ENCODE measurements at regions not wholly inside any gene's neighbourhood (a gene's known extent, or its start where the extent isn't known, plus 50 kb on each side); places are given as distances from the start of the nearest gene placed in this dataset.

GRCh38 chr17:14458724-14459123 is 157.8 kb downstream of the HS3ST3B1 start:
- Histone ChIP-seq H3K9me3 (no peaks in the 10 kb centered on the region), H3K4me1 (no peaks in the 10 kb centered on the region), H3K4me3 (no peak overlapping the region), H3K36me3 (no peaks in the 10 kb centered on the region), H3K27me3 (no peaks in the 10 kb centered on the region), H3K27ac (no peak overlapping the region)
- ATAC-seq: no peak
- no peak for TF ChIP-seq POLR2AphosphoS5 (IDR thresholded peaks at IDR 0.05)
- no peak for TF ChIP-seq CTCF (IDR thresholded peaks at IDR 0.05)
- TF ChIP-seq EP300 (IDR thresholded peaks at IDR 0.05): no peak
- no peak for TF ChIP-seq POLR2A (IDR thresholded peaks at IDR 0.05)
- whole genome bisulfite sequencing, 2 donors (ENCODE audit: low coverage in 1 of 2): 39 to 53% methylated on average over 3 of the region's 3 CpGs

GRCh38 chr17:14454746-14455145 is 153.9 kb downstream of the HS3ST3B1 start:
- no peak overlapping the region for H3K27ac ChIP-seq
- H3K36me3 ChIP-seq: no peaks in the 10 kb centered on the region
- TF ChIP-seq POLR2A (IDR thresholded peaks at IDR 0.05) (no peak), CTCF (IDR thresholded peaks at IDR 0.05) (no peak)
- H3K4me1 ChIP-seq: no peaks in the 10 kb centered on the region
- no peaks in the 10 kb centered on the region for H3K27me3 ChIP-seq
- no peak overlapping the region for H3K4me3 ChIP-seq
- H3K9me3 ChIP-seq: no peaks in the 10 kb centered on the region
- no peak for ATAC-seq
- WGBS, 2 donors (ENCODE audit: low coverage in 1 of 2): 69 to 100% methylated on average over 4 of the region's 4 CpGs

DNA sequence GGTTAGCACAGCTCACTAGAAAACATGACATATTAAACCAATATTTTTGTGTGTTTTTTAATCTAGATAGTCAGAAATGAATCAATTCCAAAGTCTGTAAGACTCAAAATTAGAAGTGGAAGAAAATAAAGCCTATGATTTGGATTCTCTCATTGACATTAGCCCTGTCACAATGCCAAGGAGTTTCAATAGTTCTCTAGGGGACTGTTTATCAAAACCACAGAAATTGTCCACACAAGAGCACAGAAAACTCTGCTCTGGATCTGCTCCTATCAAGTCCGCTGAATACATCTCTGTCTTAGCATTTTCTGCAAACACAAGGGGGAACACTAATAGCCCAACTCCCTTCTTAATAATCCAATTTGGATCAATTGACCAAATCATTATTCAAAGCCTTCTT is 152.0 kb downstream of the HS3ST3B1 start:
- Histone ChIP-seq H3K27me3 (no peaks in the 10 kb centered on the region), H3K4me3 (no peak overlapping the region), H3K9me3 (no peaks in the 10 kb centered on the region), H3K27ac (no peak overlapping the region), H3K4me1 (no peaks in the 10 kb centered on the region), H3K36me3 (no peaks in the 10 kb centered on the region)
- WGBS, 2 donors (ENCODE audit: low coverage in 1 of 2): 62 to 67% methylated on average over 1 of the region's 1 CpG
- ATAC-seq: no peak
- TF ChIP-seq POLR2A (IDR thresholded peaks at IDR 0.05) (no peak), EP300 (IDR thresholded peaks at IDR 0.05) (no peak), POLR2AphosphoS5 (IDR thresholded peaks at IDR 0.05) (no peak), CTCF (IDR thresholded peaks at IDR 0.05) (no peak)

- H3K27ac ChIP-seq: no peak overlapping the region
- no peak for ATAC-seq
- WGBS, 2 donors (ENCODE audit: low coverage in 1 of 2): 10 to 15% methylated on average over 2 to 5 of the region's 11 CpGs
- H3K36me3 ChIP-seq: no peaks in the 10 kb centered on the region
- H3K4me1 ChIP-seq: no peaks in the 10 kb centered on the region
- TF ChIP-seq CTCF (IDR thresholded peaks at IDR 0.05) (no peak), POLR2A (IDR thresholded peaks at IDR 0.05) (no peak), POLR2AphosphoS5 (IDR thresholded peaks at IDR 0.05) (no peak), EP300 (IDR thresholded peaks at IDR 0.05) (no peak)
- no peaks in the 10 kb centered on the region for H3K27me3 ChIP-seq
- H3K4me3 ChIP-seq: no peak overlapping the region
- no peaks in the 10 kb centered on the region for H3K9me3 ChIP-seq
Measured at GRCh38 chr17:14451729-14452191, 150.9 kb downstream of the HS3ST3B1 start.

GRCh38 chr17:14448818-14449217 is 147.9 kb downstream of the HS3ST3B1 start:
- WGBS, 2 donors (ENCODE audit: low coverage in 1 of 2): 67% methylated on average over 1 of the region's 2 CpGs; no CpG with 5 or more reads in 1 of the 2 donors
- Histone ChIP-seq H3K36me3 (no peaks in the 10 kb centered on the region), H3K27me3 (no peaks in the 10 kb centered on the region), H3K27ac (no peak overlapping the region), H3K4me3 (no peak overlapping the region), H3K4me1 (no peaks in the 10 kb centered on the region), H3K9me3 (no peaks in the 10 kb centered on the region)
- no peak for TF ChIP-seq POLR2AphosphoS5 (IDR thresholded peaks at IDR 0.05)
- no peak for TF ChIP-seq CTCF (IDR thresholded peaks at IDR 0.05)
- TF ChIP-seq POLR2A (IDR thresholded peaks at IDR 0.05): no peak
- TF ChIP-seq EP300 (IDR thresholded peaks at IDR 0.05): no peak
- ATAC-seq: no peak
